ENCODE measurements at regions not wholly inside any gene's neighbourhood (a gene's known extent, or its start where the extent isn't known, plus 50 kb on each side); places are given as distances from the start of the nearest gene placed in this dataset.

- no peak overlapping the region for H3K9ac ChIP-seq (ENCODE audit: low read length)
- H3K27me3 ChIP-seq (replicated peaks; ENCODE audit: control insufficient read depth, insufficient read depth, low read length), result no peaks in the 10 kb centered on the region
- no peaks in the 10 kb centered on the region for H3K4me1 ChIP-seq (ENCODE audit: control insufficient read depth, insufficient read depth, low read length)
- no peak for DNase-seq (ENCODE audit: low read depth)
- H3K36me3 ChIP-seq (ENCODE audit: control insufficient read depth, insufficient read depth, low read length, severe bottlenecking), result no peaks in the 10 kb centered on the region
- peaks cover 2% of the 10 kb centered on the region for H3K9me3 ChIP-seq (ENCODE audit: control insufficient read depth, low read length)
- H3K4me3 ChIP-seq (ENCODE audit: low read length), result no peak overlapping the region
Observed at GRCh38 chr5:35294017-35294416, 63.7 kb upstream of the PRLR start.

GRCh38 chr5:35285435-35285834 lies 55.1 kb upstream of the PRLR start:
- no peaks in the 10 kb centered on the region for H3K27me3 ChIP-seq (replicated peaks; ENCODE audit: control insufficient read depth, insufficient read depth, low read length)
- DNase-seq (ENCODE audit: low read depth), result peak; percentile 7
- H3K4me1 ChIP-seq (ENCODE audit: control insufficient read depth, insufficient read depth, low read length), result peaks cover 8% of the 10 kb centered on the region
- H3K36me3 ChIP-seq (ENCODE audit: control insufficient read depth, insufficient read depth, low read length, severe bottlenecking), result no peaks in the 10 kb centered on the region
- H3K9me3 ChIP-seq (ENCODE audit: control insufficient read depth, low read length), result no peaks in the 10 kb centered on the region
- no peak overlapping the region for H3K4me3 ChIP-seq (ENCODE audit: low read length)
- H3K9ac ChIP-seq (ENCODE audit: low read length), result no peak overlapping the region

- Histone ChIP-seq H3K36me3 (ENCODE audit: control insufficient read depth, insufficient read depth, low read length, severe bottlenecking) (no peaks in the 10 kb centered on the region), H3K9ac (ENCODE audit: low read length) (no peak overlapping the region), H3K4me3 (ENCODE audit: low read length) (no peak overlapping the region), H3K9me3 (ENCODE audit: control insufficient read depth, low read length) (no peaks in the 10 kb centered on the region), H3K27me3 (replicated peaks; ENCODE audit: control insufficient read depth, insufficient read depth, low read length) (no peaks in the 10 kb centered on the region), H3K4me1 (ENCODE audit: control insufficient read depth, insufficient read depth, low read length) (peaks cover 8% of the 10 kb centered on the region)
- DNase-seq (ENCODE audit: low read depth), result peak; percentile 2
Observed at GRCh38 chr5:35285011-35285410, 54.7 kb upstream of the PRLR start.

GRCh38 chr5:35284364-35284763 lies 54.1 kb upstream of the PRLR start:
- Histone ChIP-seq H3K4me3 (ENCODE audit: low read length) (no peak overlapping the region), H3K9me3 (ENCODE audit: control insufficient read depth, low read length) (no peaks in the 10 kb centered on the region), H3K9ac (ENCODE audit: low read length) (no peak overlapping the region), H3K36me3 (ENCODE audit: control insufficient read depth, insufficient read depth, low read length, severe bottlenecking) (no peaks in the 10 kb centered on the region), H3K4me1 (ENCODE audit: control insufficient read depth, insufficient read depth, low read length) (peaks cover 8% of the 10 kb centered on the region), H3K27me3 (replicated peaks; ENCODE audit: control insufficient read depth, insufficient read depth, low read length) (no peaks in the 10 kb centered on the region)
- DNase-seq (ENCODE audit: low read depth), result no peak

- Histone ChIP-seq H3K27me3 (replicated peaks; ENCODE audit: control insufficient read depth, insufficient read depth, low read length) (no peaks in the 10 kb centered on the region), H3K36me3 (ENCODE audit: control insufficient read depth, insufficient read depth, low read length, severe bottlenecking) (no peaks in the 10 kb centered on the region), H3K9ac (ENCODE audit: low read length) (no peak overlapping the region), H3K4me3 (ENCODE audit: low read length) (no peak overlapping the region), H3K4me1 (ENCODE audit: control insufficient read depth, insufficient read depth, low read length) (peaks cover 8% of the 10 kb centered on the region), H3K9me3 (ENCODE audit: control insufficient read depth, low read length) (no peaks in the 10 kb centered on the region)
- DNase-seq (ENCODE audit: low read depth), result no peak
Observed at GRCh38 chr5:35282810-35283209, 52.5 kb upstream of the PRLR start.

- H3K4me3 ChIP-seq (ENCODE audit: low read length), result no peak overlapping the region
- H3K4me1 ChIP-seq (ENCODE audit: control insufficient read depth, insufficient read depth, low read length), result peaks cover 8% of the 10 kb centered on the region
- no peaks in the 10 kb centered on the region for H3K36me3 ChIP-seq (ENCODE audit: control insufficient read depth, insufficient read depth, low read length, severe bottlenecking)
- DNase-seq (ENCODE audit: low read depth), result no peak
- H3K9me3 ChIP-seq (ENCODE audit: control insufficient read depth, low read length), result no peaks in the 10 kb centered on the region
- H3K27me3 ChIP-seq (replicated peaks; ENCODE audit: control insufficient read depth, insufficient read depth, low read length), result no peaks in the 10 kb centered on the region
- H3K9ac ChIP-seq (ENCODE audit: low read length), result no peak overlapping the region
Observed at GRCh38 chr5:35281613-35282012, 51.3 kb upstream of the PRLR start.

Data from adipocyte (in vitro differentiated cells).